ENCODE measurements at regions not wholly inside any gene's neighbourhood (a gene's known extent, or its start where the extent isn't known, plus 50 kb on each side); places are given as distances from the start of the nearest gene placed in this dataset.

DNA sequence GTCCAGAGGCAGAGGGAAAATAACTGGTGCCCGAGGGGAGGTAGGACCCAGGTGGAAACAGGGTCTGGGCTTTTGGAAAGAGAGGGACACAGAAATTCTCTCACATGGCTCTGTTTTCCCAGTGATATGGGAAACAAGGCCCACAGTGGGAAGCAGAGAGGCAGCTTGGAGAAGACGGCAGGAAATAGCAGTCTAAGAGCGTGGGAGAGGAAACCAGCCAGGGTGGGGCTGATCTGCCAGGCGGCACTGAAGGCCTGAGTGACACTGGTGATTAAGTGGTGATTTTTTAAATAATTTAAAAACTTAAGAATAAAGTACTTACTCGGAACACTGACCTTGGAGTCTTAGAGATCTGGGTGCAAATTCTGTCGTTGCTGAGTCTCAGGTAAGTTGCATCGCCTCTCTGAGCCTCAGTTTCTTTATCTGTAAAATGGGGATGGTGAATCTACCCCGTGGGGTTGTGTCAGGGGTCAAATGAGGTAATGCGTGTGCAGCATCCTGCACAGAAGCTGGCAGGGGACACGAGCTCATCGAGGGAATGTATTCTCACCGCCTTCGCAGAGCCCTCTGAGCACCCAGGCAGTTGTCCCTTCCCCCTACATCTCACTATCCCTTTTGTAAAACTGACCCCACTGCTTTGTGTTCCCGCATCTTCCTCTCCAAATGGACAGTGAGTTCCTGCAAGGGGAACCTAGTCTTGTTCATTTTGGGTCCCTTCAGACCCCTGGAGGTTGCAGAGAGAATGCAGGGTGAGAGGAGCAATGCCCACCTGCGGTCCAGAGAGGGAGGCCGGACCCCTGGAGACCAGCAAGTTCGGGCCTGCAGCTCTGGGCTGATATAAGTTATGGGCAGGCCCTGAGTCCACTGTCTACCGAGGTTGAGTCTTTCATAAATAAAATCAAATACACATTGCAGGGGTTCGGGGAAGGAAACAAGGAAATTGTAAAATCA is 228.6 kb upstream of the PMEPA1 start:
- DNase-seq (ENCODE audit: insufficient read length, low spot score) (no peak), FAIRE-seq (no peak)
- no peak for TF ChIP-seq POLR2A (IDR thresholded peaks at IDR 0.05; ENCODE audit: low read depth, low read length)

DNA sequence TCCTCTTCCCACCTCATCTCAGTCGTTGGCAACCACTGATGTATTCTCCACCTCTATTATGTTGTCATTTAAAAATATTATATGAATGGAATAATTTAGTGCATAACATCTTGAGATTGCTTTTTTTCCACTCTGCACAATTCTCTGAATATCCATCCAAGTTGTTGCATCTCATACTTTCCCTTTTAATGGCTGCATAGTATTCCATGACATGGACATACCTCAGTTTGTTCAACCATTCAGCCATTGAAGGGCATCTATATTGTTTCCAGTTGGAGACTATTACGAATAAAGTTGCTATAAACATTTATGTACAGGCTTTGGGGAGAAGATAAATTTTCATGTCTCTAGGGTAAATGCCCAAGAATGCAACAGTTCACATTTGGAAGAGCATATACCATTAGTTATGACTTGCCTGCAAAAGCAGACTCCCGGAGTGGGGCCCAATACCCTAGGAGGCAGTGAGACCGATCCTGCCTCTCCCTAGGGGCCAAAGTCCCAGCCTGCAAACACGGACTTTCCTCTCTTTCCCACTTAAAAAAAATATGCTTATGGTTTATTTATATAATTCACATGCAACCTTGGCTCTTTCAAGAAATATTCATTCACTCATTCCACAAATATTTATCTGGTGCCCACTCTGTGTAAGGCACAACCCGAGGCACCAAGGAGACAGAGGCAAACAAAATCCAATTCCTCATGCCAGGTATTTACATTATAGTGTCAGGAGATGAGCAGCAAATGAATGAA is 227.0 kb upstream of the PMEPA1 start:
- no peak for FAIRE-seq
- no peak for TF ChIP-seq POLR2A (IDR thresholded peaks at IDR 0.05; ENCODE audit: low read depth, low read length)
- no peak for DNase-seq (ENCODE audit: insufficient read length, low spot score)

DNA sequence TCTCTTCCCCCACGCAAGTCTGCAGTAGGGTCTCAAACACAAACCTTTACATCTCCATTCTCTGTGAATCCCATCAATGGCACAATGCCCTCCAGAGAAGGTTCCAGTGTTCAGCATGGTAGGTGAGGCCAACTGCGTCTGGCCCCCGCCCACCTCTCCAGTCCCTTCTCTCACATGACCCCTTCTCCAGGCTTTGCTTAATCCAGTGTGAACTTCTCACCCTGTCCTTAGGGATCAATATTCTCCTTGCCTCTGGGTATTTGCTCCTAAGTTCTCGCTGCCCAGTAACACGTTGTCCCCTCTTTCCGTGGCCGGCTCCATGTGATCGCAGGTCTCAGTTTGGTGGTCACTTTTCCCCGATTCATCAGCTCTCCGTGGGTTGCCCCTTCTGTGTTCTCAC is 225.1 kb upstream of the PMEPA1 start:
- TF ChIP-seq POLR2A (IDR thresholded peaks at IDR 0.05; ENCODE audit: low read depth, low read length): no peak
- DNase-seq (ENCODE audit: insufficient read length, low spot score) (no peak), FAIRE-seq (no peak)

DNA sequence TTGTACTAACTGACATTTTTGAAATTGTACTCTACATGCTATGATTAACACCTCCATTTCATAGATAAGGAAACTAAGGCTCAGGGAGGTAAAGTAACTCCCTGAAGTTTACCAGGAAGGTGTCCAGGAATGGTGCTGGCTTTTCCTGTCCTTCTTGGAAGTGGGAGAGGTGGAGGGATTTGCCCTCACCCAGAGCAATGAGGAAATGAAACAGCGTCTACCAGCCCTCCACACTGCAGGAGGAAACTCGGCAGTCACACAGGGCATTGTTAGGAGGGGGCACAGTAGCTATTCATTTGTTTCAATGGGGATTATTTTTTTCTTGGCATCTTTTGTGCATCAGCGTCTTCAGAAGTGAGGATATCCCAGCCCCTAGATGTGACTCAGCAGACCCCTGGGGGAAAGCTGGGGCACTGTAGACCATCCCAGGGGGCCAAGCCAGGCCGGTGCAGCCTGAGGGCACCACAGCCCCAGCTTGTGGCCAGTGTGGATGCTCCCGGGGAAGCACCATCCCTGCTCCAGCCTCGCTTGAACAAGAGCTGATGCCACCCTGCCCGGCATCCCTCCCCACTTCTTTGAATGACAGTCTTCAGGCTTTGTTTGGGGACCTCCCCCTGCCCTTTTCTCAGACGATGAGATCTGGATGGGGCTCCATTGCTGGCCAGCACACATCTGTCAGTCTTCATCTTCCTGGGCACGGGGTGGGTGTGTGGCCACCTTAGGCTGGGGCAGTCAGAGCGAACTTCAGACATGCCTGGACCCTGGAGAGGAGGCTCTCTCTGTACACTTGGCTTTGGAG is 224.4 kb upstream of the PMEPA1 start:
- FAIRE-seq: no peak
- DNase-seq (ENCODE audit: insufficient read length, low spot score): no peak
- no peak for TF ChIP-seq POLR2A (IDR thresholded peaks at IDR 0.05; ENCODE audit: low read depth, low read length)

DNA sequence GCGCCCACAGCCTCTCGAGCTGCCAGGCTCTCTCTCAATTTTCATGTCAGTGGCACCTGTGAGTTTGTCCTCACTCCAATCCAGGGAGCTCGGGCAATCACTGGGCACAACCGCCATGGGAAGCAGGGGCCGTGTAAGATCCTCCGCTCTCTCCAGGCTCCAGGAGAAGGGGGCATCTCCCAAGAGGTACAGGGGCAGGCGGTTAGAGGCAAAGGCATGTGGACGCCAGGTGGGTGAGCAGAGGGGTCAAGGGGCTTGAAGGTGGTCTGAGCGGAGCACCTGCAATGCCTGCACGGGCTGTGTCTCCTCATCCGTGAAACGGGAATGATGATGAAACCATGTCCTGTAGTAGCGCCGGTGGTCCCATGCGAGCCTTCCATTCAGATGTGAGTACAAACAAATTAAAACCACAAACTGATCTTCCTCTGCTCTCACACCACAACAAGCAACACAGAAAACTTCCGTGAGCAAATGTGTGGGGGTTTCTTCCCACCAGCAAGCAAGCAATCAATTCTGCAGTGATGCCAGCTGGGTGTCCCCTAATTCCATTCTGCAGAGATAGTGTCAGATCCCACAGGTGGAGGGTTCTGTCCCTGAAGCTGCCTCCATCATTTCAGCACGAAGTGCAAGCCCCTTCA is 222.5 kb upstream of the PMEPA1 start:
- DNase-seq (ENCODE audit: insufficient read length, low spot score) (no peak), FAIRE-seq (no peak)
- TF ChIP-seq POLR2A (IDR thresholded peaks at IDR 0.05; ENCODE audit: low read depth, low read length): no peak

DNA sequence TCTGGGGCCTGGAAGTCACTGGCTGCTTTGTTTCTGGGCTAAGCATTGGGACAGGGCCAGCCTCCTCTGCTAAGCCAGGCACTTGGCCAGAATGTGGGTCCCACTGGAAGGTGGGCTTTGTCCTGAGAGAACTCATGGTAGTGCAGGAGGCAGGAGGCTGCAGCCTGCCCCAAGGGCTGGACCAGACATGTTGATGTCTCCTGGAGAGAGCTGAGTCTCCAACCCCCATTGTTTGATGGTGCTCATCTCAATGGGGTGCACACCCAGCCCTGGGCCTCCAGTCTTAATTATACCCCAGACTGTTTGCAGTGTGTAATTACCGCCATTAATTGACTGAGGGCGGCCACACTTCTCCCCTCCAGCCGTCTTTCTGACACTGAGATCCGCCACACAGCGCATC is 220.5 kb upstream of the PMEPA1 start:
- no peak for FAIRE-seq
- TF ChIP-seq POLR2A (IDR thresholded peaks at IDR 0.05; ENCODE audit: low read depth, low read length): no peak
- DNase-seq (ENCODE audit: insufficient read length, low spot score): no peak

DNA sequence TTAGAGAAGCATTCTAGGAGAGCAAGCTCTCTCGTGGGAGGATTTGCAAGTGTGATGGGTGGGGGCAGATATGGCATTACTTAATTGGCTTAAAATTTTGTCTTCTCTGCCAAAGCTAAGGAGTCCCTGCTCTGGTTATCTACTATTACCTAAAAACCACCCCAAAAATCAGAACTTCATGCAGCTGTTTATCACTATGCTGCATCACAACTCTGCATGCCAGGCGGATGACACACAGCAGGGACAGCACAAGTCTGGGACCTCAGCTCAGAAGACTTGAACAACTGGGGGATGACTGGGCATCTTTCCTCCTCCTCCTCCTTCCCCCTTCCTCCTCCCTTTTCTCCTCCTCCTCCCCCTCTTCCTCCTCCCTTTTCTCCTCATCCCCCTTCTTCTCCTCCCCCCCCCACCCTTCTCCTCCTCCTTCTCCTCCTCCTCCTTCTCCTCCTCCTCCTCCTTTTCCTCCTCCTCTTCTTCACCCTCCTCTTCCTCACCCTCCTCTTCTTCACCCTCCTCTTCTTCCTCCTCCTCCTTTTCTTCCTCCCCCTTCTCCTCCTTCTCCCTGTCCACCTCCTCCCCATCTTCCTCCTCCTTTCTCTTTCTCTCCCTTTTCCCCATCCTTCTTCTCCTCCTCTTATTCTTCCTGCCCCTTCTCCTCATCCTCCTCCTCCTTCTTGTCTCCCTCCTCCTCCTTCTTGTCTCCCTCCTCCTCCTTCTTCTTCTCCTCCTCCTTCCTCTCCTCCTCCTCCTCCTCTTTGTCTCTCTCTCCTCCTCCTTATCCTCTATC is 218.6 kb upstream of the PMEPA1 start:
- FAIRE-seq (no peak), DNase-seq (ENCODE audit: insufficient read length, low spot score) (peak; percentile 59)
- TF ChIP-seq POLR2A (IDR thresholded peaks at IDR 0.05; ENCODE audit: low read depth, low read length): no peak

DNA sequence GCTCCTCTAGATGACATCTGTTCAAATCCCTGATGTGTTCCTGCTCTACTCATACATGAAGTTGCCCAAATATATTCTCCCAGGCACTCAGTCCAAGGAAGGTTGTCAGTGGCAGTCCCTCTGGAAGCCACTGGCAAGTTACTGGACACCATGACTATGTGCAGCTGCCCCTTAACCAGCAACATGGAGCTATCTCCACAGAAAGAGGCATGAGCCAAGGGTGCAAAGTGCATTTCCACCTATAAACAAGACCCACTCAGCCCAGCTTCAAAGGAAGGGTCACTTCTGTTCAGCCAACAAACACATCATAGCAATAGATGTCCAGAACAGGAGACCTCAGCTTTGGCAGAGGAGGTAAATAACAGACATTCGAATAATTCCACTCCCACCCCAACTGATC is 217.6 kb upstream of the PMEPA1 start:
- no peak for FAIRE-seq
- no peak for TF ChIP-seq POLR2A (IDR thresholded peaks at IDR 0.05; ENCODE audit: low read depth, low read length)
- DNase-seq (ENCODE audit: insufficient read length, low spot score): no peak

DNA sequence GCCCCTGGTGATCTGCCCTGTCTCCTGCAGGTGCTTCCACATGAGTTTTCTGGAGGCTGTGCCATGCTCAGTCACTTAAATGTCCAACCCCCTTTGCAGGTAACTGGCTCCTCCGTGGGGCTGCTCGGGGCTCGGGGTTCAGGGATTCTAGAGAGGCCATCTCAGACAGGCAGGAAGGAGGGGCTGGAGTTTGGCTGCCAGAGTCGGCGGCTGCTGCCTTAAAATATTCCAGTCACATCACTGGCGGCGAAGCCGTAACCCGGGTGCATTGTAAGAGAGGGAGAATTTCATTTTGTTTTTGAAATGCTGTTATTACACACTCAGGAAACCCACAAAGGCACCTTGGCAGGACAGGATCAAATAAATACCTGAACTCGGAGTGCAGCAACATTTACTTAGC is 212.9 kb upstream of the PMEPA1 start:
- FAIRE-seq (no peak), DNase-seq (ENCODE audit: insufficient read length, low spot score) (no peak)
- no peak for TF ChIP-seq POLR2A (IDR thresholded peaks at IDR 0.05; ENCODE audit: low read depth, low read length)

DNA sequence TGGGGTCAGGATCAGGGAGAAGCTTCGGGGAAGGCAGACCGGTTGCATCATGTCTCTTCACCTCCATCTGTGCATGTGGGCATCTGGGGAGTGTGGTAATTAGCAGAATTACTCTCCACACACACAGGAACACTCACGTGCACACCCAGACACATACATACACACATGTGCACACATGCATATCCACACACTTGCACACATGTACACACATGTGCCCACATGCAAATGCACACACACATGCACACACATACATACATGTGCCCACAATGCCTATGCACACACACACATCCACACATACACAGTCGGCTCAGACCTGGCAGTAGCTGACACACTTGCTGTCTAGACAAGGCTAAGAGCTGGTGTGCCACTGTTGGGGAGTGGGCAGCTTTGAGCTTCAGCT is 212.3 kb upstream of the PMEPA1 start:
- DNase-seq (ENCODE audit: insufficient read length, low spot score) (no peak), FAIRE-seq (no peak)
- no peak for TF ChIP-seq POLR2A (IDR thresholded peaks at IDR 0.05; ENCODE audit: low read depth, low read length)

DNA sequence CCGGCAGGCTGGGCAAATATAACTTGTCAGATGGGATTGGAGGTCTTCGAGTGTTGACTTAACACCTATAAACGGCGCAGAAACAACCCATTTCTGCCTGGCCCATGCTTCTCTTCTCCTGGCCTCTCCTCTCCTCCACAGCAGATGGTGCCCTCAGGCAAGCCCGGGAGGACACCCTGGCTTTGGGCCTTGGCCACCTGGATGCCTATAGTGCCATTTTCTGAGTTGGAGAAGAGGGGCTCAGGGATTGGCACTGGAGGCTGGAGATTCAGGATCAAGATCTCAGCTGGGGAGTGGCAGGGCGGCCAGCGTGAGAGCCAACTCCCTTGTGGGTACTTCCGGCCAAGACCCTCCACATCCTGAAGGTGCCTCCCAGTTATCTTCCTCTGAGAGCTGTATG is 211.9 kb upstream of the PMEPA1 start:
- no peak for DNase-seq (ENCODE audit: insufficient read length, low spot score)
- FAIRE-seq: no peak
- TF ChIP-seq POLR2A (IDR thresholded peaks at IDR 0.05; ENCODE audit: low read depth, low read length): no peak

DNA sequence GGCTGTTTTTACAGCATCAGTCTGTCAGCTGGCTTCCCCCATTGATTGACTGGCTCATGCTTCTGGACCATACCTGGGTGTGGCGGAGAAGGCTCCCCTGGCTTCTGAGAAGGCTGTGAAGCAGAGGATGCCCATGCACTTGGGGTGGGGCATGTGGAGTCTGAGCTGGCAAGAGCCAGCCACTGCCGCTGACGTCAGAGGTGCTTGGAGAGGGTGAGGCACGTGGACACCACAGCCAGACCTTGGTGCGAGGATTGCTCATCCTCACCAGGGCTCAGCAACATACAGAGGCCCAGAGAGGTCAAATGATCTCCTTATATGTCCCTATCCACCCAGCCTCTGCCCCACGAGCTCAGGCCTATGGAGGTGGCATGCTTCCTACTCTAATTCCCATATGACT is 211.2 kb upstream of the PMEPA1 start:
- no peak for FAIRE-seq
- no peak for TF ChIP-seq POLR2A (IDR thresholded peaks at IDR 0.05; ENCODE audit: low read depth, low read length)
- DNase-seq (ENCODE audit: insufficient read length, low spot score): no peak

DNA sequence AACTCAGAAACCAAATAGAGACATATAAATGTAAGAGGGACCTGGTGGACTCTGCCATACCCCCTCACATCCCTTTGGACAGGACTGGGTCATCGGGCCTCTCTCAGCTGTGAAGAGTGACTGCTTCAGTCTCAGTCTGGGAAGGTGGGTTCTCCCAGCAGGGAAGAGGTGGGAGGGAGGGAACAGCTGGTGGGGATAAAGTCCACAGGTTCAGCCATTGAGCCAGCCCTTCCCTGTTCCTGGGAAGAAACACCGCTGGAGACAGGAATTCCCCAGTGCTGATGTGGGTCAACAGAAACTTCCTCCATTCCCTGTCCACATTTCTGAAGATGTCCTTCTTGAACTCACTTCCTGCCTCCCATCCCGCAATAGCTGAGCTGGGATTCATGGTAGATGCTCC is 209.2 kb upstream of the PMEPA1 start:
- no peak for DNase-seq (ENCODE audit: insufficient read length, low spot score)
- no peak for FAIRE-seq
- no peak for TF ChIP-seq POLR2A (IDR thresholded peaks at IDR 0.05; ENCODE audit: low read depth, low read length)

Data from H54 (cell line).